SU-DHL-6 (cell line): ENCODE measurements at regions not wholly inside any gene's neighbourhood (a gene's known extent, or its start where the extent isn't known, plus 50 kb on each side); places are given as distances from the start of the nearest gene placed in this dataset.

Experiments
- CTCF ChIP-seq: fragments of 200-600 bp; sonication (generic); IDR thresholded peaks from one replicate; pipeline ENCODE4 v1.5.1; 2017; ENCODE audit warnings: antibody characterized with exemption, mild to moderate bottlenecking, low read length, moderate library complexity; ENCODE audit not compliant: insufficient read depth, poor library complexity, severe bottlenecking
- EZH2phosphoT487 ChIP-seq: fragments of 200-600 bp; sonication (generic), shearing (Covaris generic); conservative IDR thresholded peaks from 2 replicates; pipeline ENCODE4 v1.6.1; 2018; ENCODE audit warnings: mild to moderate bottlenecking, antibody characterized with exemption, low read length, moderate library complexity, mixed read lengths

- TF ChIP-seq CTCF = no peak
- TF ChIP-seq EZH2phosphoT487 = no peak
Measured at GRCh38 chr14:83257466-83258439, 1724.1 kb upstream of the SEL1L start.
